Esophagus muscularis mucosa (tissue), 4 donors: ENCODE measurements at regions not wholly inside any gene's neighbourhood (a gene's known extent, or its start where the extent isn't known, plus 50 kb on each side); places are given as distances from the start of the nearest gene placed in this dataset.
A peak's percentile ranks its signal among the peaks of the same experiment; 100 is the strongest.

Source experiments
- DNase-seq: peaks from one replicate; pipeline ENCODE4 v3.0.0-alpha.2; 2017; ENCODE audit errors: extremely low spot score
- H3K27ac ChIP-seq, 4 donors: fragments of 200-600 bp; sonication (generic); replicated peaks in 1 of 4; 1 replicate in 3 of 4; 2 replicates in 1 of 4; pipeline ENCODE4 v1.5.1; 2016 to 2019; ENCODE audit warnings: mild to moderate bottlenecking in 1 of 4
- H3K27me3 ChIP-seq, 4 donors: fragments of 200-600 bp; sonication (generic); one replicate each; pipeline versions ENCODE4 v1.5.1 to v1.6.0; 2016 to 2019
- H3K36me3 ChIP-seq, 4 donors: fragments of 200-600 bp; sonication (generic); one replicate each; pipeline ENCODE4 v1.5.1; 2016 to 2019
- H3K4me1 ChIP-seq, 4 donors: fragments of 200-600 bp; sonication (generic); one replicate each; pipeline ENCODE4 v1.5.1; 2016 to 2019
- H3K4me3 ChIP-seq, 4 donors: fragments of 200-600 bp; sonication (generic); 1 replicate in 2 of 4; 2 replicates in 2 of 4; pipeline ENCODE4 v1.5.1; 2016 to 2019; ENCODE audit warnings: mild to moderate bottlenecking in 4 of 4, moderate library complexity in 1 of 4
- H3K9me3 ChIP-seq, 4 donors: fragments of 200-600 bp; sonication (generic); 1 replicate in 3 of 4; 2 replicates in 1 of 4; pipeline ENCODE4 v1.5.1; 2016 to 2019
- CTCF ChIP-seq, 3 experiments: fragments of 200-600 bp in 2 of 3; fragments of 450-650 bp in 1 of 3; sonication (generic) in 2 of 3; IDR thresholded peaks; one replicate each; pipeline ENCODE4 v1.5.1; 2017 to 2019; ENCODE audit warnings: antibody characterized with exemption in 3 of 3, mild to moderate bottlenecking in 2 of 3, moderate library complexity in 1 of 3
- EP300 ChIP-seq: sonication (generic); formaldehyde crosslinking; IDR thresholded peaks from one replicate; pipeline ENCODE4 v1.6.1; 2017; ENCODE audit warnings: antibody characterized with exemption
- POLR2A ChIP-seq: fragments of 450-650 bp; IDR thresholded peaks from one replicate; pipeline ENCODE4 v1.6.1; 2017; ENCODE audit warnings: antibody characterized with exemption, moderate library complexity, mild to moderate bottlenecking, low read depth
- POLR2AphosphoS5 ChIP-seq, 2 donors: sonication (generic); formaldehyde crosslinking; IDR thresholded peaks; one replicate each; pipeline ENCODE4 v1.6.1; 2017; ENCODE audit warnings: antibody characterized with exemption in 2 of 2
- WGBS: methylation state at CpG from one replicate; pipeline ENCODE4 v1.1.5; 2018; 5-methylcytosine and 5-hydroxymethylcytosine counted together
- intact Hi-C: fragments of 100-400 bp; cut with DNase I; formaldehyde crosslinking; loops from one replicate; pipeline ENCODE4 v1.15.1; 2023

GRCh38 chr11:116335891-116336290 lies 436.9 kb downstream of the BUD13 start:
- 71% methylated on average over 3 of the region's 3 CpGs for WGBS
- Histone ChIP-seq H3K36me3 (no peaks in the 10 kb centered on the region), H3K27ac (no peak overlapping the region), H3K27me3 (peaks cover 0 to 7% (median 0%) of the 10 kb centered on the region in 4 donors), H3K9me3 (peaks cover 0 to 11% (median 3%) of the 10 kb centered on the region in 4 donors), H3K4me3 (no peak overlapping the region), H3K4me1 (no peaks in the 10 kb centered on the region)
- peak; percentile 83 for DNase-seq
- no peak for TF ChIP-seq EP300
- TF ChIP-seq POLR2A: no peak
- no peak for TF ChIP-seq POLR2AphosphoS5 (IDR thresholded peaks at IDR 0.05)
- no peak for TF ChIP-seq CTCF (IDR thresholded peaks at IDR 0.05)
- intact Hi-C loops: no loop called here

GRCh38 chr11:116335078-116335477 lies 437.7 kb downstream of the BUD13 start:
- intact Hi-C loops: no loop called here
- H3K4me3 ChIP-seq: no peak overlapping the region
- TF ChIP-seq POLR2A (no peak), POLR2AphosphoS5 (IDR thresholded peaks at IDR 0.05) (no peak), CTCF (IDR thresholded peaks at IDR 0.05) (no peak), EP300 (no peak)
- peaks cover 0 to 7% (median 0%) of the 10 kb centered on the region in 4 donors for H3K27me3 ChIP-seq
- no peaks in the 10 kb centered on the region for H3K4me1 ChIP-seq
- WGBS: 18% methylated on average over 1 of the region's 1 CpG
- peaks cover 0 to 11% (median 3%) of the 10 kb centered on the region in 4 donors for H3K9me3 ChIP-seq
- DNase-seq: no peak
- no peak overlapping the region for H3K27ac ChIP-seq
- no peaks in the 10 kb centered on the region for H3K36me3 ChIP-seq

- intact Hi-C loops: no loop called here
- Histone ChIP-seq H3K36me3 (no peaks in the 10 kb centered on the region), H3K27me3 (peaks cover 0 to 7% (median 0%) of the 10 kb centered on the region in 4 donors), H3K4me1 (no peaks in the 10 kb centered on the region), H3K27ac (no peak overlapping the region), H3K4me3 (no peak overlapping the region), H3K9me3 (peaks cover 0 to 11% (median 3%) of the 10 kb centered on the region in 4 donors)
- peak; percentile 21 for DNase-seq
- whole genome bisulfite sequencing: 93% methylated on average over 3 of the region's 3 CpGs
- no peak for TF ChIP-seq POLR2AphosphoS5 (IDR thresholded peaks at IDR 0.05)
- no peak for TF ChIP-seq POLR2A
These were observed 438.2 kb downstream of the BUD13 start for GRCh38 chr11:116334596-116334995.

- Histone ChIP-seq H3K36me3 (no peaks in the 10 kb centered on the region), H3K27me3 (peaks cover 0 to 7% (median 0%) of the 10 kb centered on the region in 4 donors), H3K9me3 (peaks cover 0 to 11% (median 3%) of the 10 kb centered on the region in 4 donors), H3K4me3 (no peak overlapping the region), H3K27ac (no peak overlapping the region), H3K4me1 (no peaks in the 10 kb centered on the region)
- no peak for TF ChIP-seq POLR2A
- TF ChIP-seq POLR2AphosphoS5 (IDR thresholded peaks at IDR 0.05): no peak
- no peak for TF ChIP-seq CTCF (IDR thresholded peaks at IDR 0.05)
- no peak for TF ChIP-seq EP300
- WGBS: 72% methylated on average over 3 of the region's 3 CpGs
- intact Hi-C loops: no loop called here
- peak; percentile 62 for DNase-seq
These were observed 439.7 kb downstream of the BUD13 start for GRCh38 chr11:116333001-116333535.

- TF ChIP-seq EP300: no peak
- no peak for TF ChIP-seq POLR2A
- Histone ChIP-seq H3K4me3 (no peak overlapping the region), H3K36me3 (no peaks in the 10 kb centered on the region), H3K9me3 (peaks cover 0 to 8% (median 2%) of the 10 kb centered on the region in 4 donors), H3K27me3 (peaks cover 0 to 7% (median 0%) of the 10 kb centered on the region in 4 donors), H3K4me1 (no peaks in the 10 kb centered on the region), H3K27ac (no peak overlapping the region)
- WGBS: 87% methylated on average over 8 of the region's 8 CpGs
- DNase-seq: no peak
- intact Hi-C loops: no loop called here
These were observed 440.4 kb downstream of the BUD13 start for GRCh38 chr11:116332391-116332790.

- Histone ChIP-seq H3K4me1 (no peaks in the 10 kb centered on the region), H3K9me3 (no peaks in the 10 kb centered on the region), H3K27me3 (peaks cover 0 to 7% (median 0%) of the 10 kb centered on the region in 4 donors), H3K36me3 (no peaks in the 10 kb centered on the region), H3K4me3 (no peak overlapping the region), H3K27ac (no peak overlapping the region)
- peak; percentile 47 for DNase-seq
- WGBS: 84% methylated on average over 4 of the region's 4 CpGs
- no peak for TF ChIP-seq POLR2AphosphoS5 (IDR thresholded peaks at IDR 0.05)
- no peak for TF ChIP-seq POLR2A
- TF ChIP-seq EP300: no peak
- TF ChIP-seq CTCF (IDR thresholded peaks at IDR 0.05): no peak
- intact Hi-C loops: no loop called here
These were observed 441.4 kb downstream of the BUD13 start for GRCh38 chr11:116331381-116331780.
